ENCODE measurements at regions not wholly inside any gene's neighbourhood (a gene's known extent, or its start where the extent isn't known, plus 50 kb on each side); places are given as distances from the start of the nearest gene placed in this dataset.

- no peak for DNase-seq (ENCODE audit: low spot score)
Observed at GRCh38 chr7:35339811-35340210, 85.9 kb upstream of the TBX20 start.

DNA sequence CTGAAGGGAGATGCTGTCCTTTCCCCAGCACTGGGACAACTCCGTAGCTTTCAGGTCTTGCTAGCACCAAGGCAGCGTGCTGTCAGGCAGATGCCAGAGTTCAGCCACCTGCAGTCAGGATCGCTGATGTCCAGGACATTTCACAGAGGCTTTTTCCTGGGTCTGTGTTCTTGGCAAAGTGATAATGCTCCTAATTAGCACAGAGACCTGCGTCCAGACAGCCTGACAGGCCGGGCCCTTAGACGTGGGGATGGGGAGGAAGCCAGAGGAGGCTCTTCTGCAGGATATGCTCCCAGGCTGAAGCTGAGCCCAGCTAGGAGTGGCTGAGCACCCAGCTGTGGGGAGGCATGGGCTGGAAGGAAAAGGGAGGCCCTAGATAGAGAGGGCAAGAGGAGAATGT, 82.5 kb upstream of the TBX20 start:
- DNase-seq (ENCODE audit: low spot score), result no peak

DNA sequence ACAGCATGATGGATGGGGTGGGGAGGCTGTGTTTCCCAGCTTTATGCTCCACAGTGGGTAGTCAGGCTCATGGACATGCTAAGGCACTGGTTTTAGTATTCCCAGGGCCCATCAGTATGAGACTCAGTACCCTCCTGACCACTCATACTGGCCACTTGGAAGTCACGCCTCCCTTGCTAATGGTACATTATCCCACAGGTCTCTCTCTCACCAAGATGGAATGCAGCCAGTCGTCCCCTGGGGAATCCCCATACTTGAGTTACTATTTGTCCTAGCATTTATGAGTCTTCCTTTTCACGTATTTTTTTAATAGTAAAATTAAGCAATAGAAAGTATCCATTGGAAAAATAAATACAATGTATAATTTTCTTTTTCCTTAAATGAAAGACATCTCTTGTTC, 80.6 kb upstream of the TBX20 start:
- no peak for DNase-seq (ENCODE audit: low spot score)

DNA sequence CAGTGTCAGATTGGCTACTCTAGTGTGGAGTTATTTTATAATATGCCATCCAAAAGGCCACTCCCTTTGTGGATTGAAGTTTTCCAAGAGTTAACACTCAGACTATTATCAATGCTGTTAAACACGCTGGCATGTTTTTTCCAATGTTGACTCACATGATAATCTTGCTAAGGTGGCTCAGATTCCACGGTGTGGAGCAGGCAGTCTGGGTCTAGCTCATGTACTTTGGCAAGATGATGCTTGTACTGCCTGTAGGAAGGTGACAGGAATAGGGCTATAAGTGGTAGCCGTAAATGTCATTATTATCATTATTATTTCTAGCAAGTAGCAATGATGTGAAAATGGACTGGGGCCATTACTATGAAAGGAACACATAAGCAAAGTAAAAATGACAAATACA, 79.4 kb upstream of the TBX20 start:
- DNase-seq (ENCODE audit: low spot score), result no peak

DNA sequence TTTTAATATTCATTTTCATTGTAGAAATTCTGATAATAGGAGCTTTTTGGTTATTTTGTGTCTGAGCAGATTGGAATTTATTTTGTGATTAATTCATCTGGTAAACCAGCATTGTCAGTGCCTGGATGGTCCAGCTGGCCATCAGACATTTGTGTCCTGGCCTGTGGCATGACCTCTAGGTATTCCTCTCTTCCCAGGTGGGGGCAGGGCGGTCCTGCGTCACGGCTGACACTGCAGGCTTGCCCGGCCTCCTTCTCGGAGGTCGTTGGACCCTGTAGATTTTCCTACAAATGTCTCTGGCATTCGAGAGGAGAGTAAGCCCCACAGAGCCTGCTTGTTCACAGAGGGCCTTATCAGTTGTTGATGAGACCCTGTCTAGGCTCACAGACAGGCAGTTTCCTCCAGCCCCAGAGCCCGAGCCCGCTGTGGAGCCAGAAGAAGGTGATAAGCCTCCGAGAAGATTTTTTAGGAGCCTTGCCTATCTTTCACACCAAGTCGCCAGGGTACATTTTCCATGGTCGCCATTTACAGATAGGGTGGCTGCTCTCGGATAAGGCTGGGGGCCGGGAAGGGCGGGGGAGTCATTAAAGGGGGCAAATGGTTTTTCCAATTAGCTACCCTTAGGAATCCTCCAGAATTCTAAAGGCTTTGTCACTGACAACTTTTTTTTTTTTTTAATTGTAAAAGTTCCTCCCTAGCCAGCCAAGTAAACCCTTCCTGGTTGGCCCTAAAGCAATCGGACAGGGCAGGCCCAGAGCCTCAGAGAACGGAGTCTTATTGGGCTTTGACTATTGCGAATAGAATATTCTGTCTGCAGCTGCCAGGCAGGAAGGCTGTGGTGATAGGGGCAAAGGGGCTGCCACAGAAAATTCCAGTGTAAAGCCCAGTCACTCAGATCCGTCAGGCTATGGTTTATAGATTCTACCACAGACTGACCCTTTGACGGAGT, 78.1 kb upstream of the TBX20 start:
- no peak for DNase-seq (ENCODE audit: low spot score)

DNA sequence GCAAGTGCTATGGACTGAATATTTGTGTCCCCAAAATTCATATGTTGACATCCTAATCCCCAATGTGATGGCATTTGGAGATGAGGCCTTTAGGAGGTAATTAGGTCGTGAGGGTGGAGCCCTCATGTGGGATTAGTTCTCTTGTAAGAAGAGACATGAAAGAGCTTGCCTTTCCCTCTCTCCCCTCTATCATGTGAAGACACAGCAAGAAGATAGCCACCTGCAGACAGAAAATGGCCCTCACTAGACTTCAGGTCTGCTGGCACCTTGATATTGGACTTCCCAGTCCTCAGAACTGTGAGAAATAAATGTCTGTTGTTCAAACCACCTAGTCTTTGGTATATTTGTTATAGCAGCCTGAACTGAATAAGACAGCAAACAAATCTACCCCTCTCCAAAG, 75.1 kb upstream of the TBX20 start:
- DNase-seq (ENCODE audit: low spot score), result no peak

- DNase-seq (ENCODE audit: low spot score), result no peak
Observed at GRCh38 chr7:35319606-35320005, 65.7 kb upstream of the TBX20 start.

- DNase-seq (ENCODE audit: low spot score), result no peak
Observed at GRCh38 chr7:35316549-35316948, 62.6 kb upstream of the TBX20 start.

DNA sequence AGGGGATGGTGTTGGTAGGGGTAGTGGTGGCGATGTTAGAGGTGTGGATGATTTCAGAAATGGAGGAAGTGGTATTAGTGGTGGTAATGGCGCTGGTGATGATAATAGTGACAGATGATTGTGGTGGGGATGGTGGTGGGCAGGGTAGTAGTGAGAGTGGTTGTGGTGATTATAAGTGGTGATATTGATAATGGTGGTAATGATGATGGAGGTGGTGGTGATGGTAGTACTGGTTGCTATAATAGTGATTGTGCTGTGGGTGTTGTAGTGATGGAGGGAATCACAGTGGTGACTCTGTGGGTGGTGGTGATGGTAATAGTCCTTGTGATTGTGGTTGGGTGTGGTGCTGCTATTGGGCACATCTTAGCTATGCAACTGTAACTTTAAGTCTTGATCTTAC, 61.6 kb upstream of the TBX20 start:
- DNase-seq (ENCODE audit: low spot score), result no peak

DNA sequence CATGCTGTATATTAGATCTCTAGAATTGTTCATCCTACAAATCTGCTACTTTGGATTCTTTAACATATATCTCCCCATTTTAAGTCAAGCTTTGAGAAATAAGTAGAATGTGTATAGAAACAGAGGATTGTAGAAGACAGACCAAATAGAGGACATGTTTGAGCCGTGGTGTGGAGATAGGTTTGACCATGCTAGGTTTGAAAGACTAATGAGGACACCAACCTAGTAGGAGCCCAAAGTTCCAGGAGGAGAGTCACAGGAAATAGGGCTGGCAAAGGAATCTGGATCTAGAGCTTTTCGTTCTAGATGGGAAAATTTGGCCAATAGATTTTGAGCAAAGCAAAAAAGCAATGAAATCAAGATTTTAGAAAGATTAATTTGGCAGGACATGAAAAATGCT, 60.5 kb upstream of the TBX20 start:
- DNase-seq (ENCODE audit: low spot score), result no peak

- DNase-seq (ENCODE audit: low spot score), result no peak
Observed at GRCh38 chr7:35313575-35313974, 59.7 kb upstream of the TBX20 start.

Data from AG08396 (cell line).